ENCODE measurements at regions not wholly inside any gene's neighbourhood (a gene's known extent, or its start where the extent isn't known, plus 50 kb on each side); places are given as distances from the start of the nearest gene placed in this dataset.

DNA sequence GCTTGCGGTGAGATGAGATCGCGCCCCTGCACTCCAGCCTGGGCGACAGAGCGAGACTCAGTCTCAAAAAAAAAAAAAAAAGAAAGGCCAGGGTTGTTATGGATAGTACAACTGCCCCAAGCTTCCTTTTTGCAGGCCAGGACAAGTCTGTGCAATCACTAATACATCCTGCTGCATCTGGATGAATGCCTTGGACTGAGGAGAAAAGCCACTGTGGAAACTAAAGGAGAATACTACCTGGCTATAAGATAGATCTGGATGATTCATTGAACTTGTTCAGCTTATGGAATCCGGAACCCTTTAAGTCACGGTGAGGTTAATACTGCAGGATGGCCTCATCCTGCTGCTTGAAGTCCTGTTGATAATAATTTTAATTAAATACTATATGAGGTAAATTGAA, 278.2 kb downstream of the TFAP2A start:
- no peak overlapping the region for H2BK15ac ChIP-seq (ENCODE audit: low read depth, low read length)
- H3K4me3 ChIP-seq (ENCODE audit: insufficient read depth, low read depth, low read length): no peak overlapping the region
- no peaks in the 10 kb centered on the region for H3K4me1 ChIP-seq (ENCODE audit: control insufficient read depth, insufficient read depth, low read length)
- peaks cover 3% of the 10 kb centered on the region; the same call in 1 of the 2 replicates for H3K9me3 ChIP-seq (ENCODE audit: control insufficient read depth, insufficient read depth, low read length)
- H4K8ac ChIP-seq (ENCODE audit: low read depth in 2 of 2, low read length in 2 of 2): no peak overlapping the region
- no peak overlapping the region for H3K9ac ChIP-seq (ENCODE audit: low read depth, low read length)
- H3K56ac ChIP-seq (ENCODE audit: extremely low read depth, insufficient read depth, low read length): no peak overlapping the region
- intact Hi-C loops (cut with micrococcal nuclease): no loop called here
- no peaks in the 10 kb centered on the region for H3K27me3 ChIP-seq (ENCODE audit: control insufficient read depth, insufficient read depth, low read length)
- no peaks in the 10 kb centered on the region for H4K20me1 ChIP-seq (ENCODE audit: insufficient read depth, low read length)
- no peaks in the 10 kb centered on the region for H3K9me1 ChIP-seq (ENCODE audit: insufficient read depth, low read length)
- no peak overlapping the region for H3K27ac ChIP-seq (ENCODE audit: insufficient read depth, low read length)
- H2AK9ac ChIP-seq (replicated peaks; ENCODE audit: low read depth, low read length, poor library complexity): no peak overlapping the region
- ChIA-PET CTCF (no interaction called here), POLR2A (ENCODE audit: unreplicated experiment) (no interaction called here)
- H3K4me2 ChIP-seq (ENCODE audit: low read depth, low read length): no peak overlapping the region
- no peak overlapping the region for H2AK5ac ChIP-seq (ENCODE audit: low read depth, low read length)
- H3K4ac ChIP-seq (ENCODE audit: low read depth, low read length): no peak overlapping the region
- no peaks in the 10 kb centered on the region for H3K79me1 ChIP-seq (ENCODE audit: low read depth in 1 of 2, low read length in 2 of 2)
- no peak overlapping the region for H3K18ac ChIP-seq (ENCODE audit: low read depth, low read length)
- no peak overlapping the region for H4K91ac ChIP-seq (ENCODE audit: insufficient read depth, low read depth, low read length)
- whole genome bisulfite sequencing, 2 experiments (ENCODE audit: extremely low coverage in 2 of 2, insufficient read length in 1 of 2): no CpG with 5 or more reads among the region's 7 CpGs
- H4K5ac ChIP-seq (ENCODE audit: low read depth, low read length): no peak overlapping the region
- no peak for DNase-seq
- no peaks in the 10 kb centered on the region for H3K36me3 ChIP-seq (ENCODE audit: control insufficient read depth, insufficient read depth, low read length)
- dilution Hi-C loops (cut with HindIII; ENCODE audit: low sequenced_read_pairs, unreplicated experiment): no loop called here
- ATAC-seq (ENCODE audit: low read depth): no peak
- BruUV-seq (replicated peaks): no TSS peak
- H2AFZ ChIP-seq (replicated peaks; ENCODE audit: low read length, poor library complexity): no peak overlapping the region
- no peak overlapping the region for H2BK20ac ChIP-seq (ENCODE audit: low read depth, low read length)
- TF ChIP-seq MXI1 (IDR thresholded peaks at IDR 0.05; ENCODE audit: borderline replicate concordance, low read depth, low read length) (no peak), NFE2L2 (IDR thresholded peaks at IDR 0.05; ENCODE audit: low read depth, low read length) (no peak), MAZ (IDR thresholded peaks at IDR 0.05; ENCODE audit: borderline replicate concordance, low read depth, low read length) (no peak), MAFK (IDR thresholded peaks at IDR 0.05; ENCODE audit: low read depth, low read length) (no peak), FOS (IDR thresholded peaks at IDR 0.05; ENCODE audit: low read depth, low read length) (no peak), RCOR1 (IDR thresholded peaks at IDR 0.05; ENCODE audit: insufficient replicate concordance, low read length) (no peak), RFX5 (IDR thresholded peaks at IDR 0.05; ENCODE audit: low read depth, low read length) (no peak), BHLHE40 (IDR thresholded peaks at IDR 0.05; ENCODE audit: low read depth, low read length) (no peak), POLR2A (IDR thresholded peaks at IDR 0.05; ENCODE audit: low read depth, low read length) (no peak), CHD1 (IDR thresholded peaks at IDR 0.05; ENCODE audit: low read depth, low read length) (no peak), RAD21 (IDR thresholded peaks at IDR 0.05; ENCODE audit: low read length) (no peak), CEBPB (IDR thresholded peaks at IDR 0.05; ENCODE audit: low read depth, low read length) (no peak)
- TF ChIP-seq, protein P1, sequence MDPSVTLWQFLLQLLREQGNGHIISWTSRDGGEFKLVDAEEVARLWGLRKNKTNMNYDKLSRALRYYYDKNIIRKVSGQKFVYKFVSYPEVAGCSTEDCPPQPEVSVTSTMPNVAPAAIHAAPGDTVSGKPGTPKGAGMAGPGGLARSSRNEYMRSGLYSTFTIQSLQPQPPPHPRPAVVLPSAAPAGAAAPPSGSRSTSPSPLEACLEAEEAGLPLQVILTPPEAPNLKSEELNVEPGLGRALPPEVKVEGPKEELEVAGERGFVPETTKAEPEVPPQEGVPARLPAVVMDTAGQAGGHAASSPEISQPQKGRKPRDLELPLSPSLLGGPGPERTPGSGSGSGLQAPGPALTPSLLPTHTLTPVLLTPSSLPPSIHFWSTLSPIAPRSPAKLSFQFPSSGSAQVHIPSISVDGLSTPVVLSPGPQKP (IDR thresholded peaks at IDR 0.05; ENCODE audit: borderline replicate concordance, low read depth, low read length): no peak
- TF ChIP-seq, protein P2, sequence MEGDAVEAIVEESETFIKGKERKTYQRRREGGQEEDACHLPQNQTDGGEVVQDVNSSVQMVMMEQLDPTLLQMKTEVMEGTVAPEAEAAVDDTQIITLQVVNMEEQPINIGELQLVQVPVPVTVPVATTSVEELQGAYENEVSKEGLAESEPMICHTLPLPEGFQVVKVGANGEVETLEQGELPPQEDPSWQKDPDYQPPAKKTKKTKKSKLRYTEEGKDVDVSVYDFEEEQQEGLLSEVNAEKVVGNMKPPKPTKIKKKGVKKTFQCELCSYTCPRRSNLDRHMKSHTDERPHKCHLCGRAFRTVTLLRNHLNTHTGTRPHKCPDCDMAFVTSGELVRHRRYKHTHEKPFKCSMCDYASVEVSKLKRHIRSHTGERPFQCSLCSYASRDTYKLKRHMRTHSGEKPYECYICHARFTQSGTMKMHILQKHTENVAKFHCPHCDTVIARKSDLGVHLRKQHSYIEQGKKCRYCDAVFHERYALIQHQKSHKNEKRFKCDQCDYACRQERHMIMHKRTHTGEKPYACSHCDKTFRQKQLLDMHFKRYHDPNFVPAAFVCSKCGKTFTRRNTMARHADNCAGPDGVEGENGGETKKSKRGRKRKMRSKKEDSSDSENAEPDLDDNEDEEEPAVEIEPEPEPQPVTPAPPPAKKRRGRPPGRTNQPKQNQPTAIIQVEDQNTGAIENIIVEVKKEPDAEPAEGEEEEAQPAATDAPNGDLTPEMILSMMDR (conservative IDR thresholded peaks at IDR 0.05; ENCODE audit: low read depth, low read length): no peak
- TF ChIP-seq, protein P3, sequence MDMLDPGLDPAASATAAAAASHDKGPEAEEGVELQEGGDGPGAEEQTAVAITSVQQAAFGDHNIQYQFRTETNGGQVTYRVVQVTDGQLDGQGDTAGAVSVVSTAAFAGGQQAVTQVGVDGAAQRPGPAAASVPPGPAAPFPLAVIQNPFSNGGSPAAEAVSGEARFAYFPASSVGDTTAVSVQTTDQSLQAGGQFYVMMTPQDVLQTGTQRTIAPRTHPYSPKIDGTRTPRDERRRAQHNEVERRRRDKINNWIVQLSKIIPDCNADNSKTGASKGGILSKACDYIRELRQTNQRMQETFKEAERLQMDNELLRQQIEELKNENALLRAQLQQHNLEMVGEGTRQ (IDR thresholded peaks at IDR 0.05; ENCODE audit: low read depth, low read length): no peak
- H2BK5ac ChIP-seq (ENCODE audit: low read depth, low read length, poor library complexity, severe bottlenecking): no peak overlapping the region
- in situ Hi-C loops (cut with MboI; ENCODE audit: low sequenced_read_pairs): no loop called here
- no peak overlapping the region for H3K14ac ChIP-seq (replicated peaks; ENCODE audit: low read depth, low read length)
- no peak overlapping the region for H3K23ac ChIP-seq (ENCODE audit: low read depth, low read length)
- H2BK120ac ChIP-seq (ENCODE audit: low read depth, low read length): no peak overlapping the region
